IPS DF 19.7 (cell line): ENCODE measurements at regions not wholly inside any gene's neighbourhood (a gene's known extent, or its start where the extent isn't known, plus 50 kb on each side); places are given as distances from the start of the nearest gene placed in this dataset.
"Not testable (repeated sequence)": the region's sequence is repeated elsewhere in the genome, so short reads cannot be mapped to it uniquely, and the experiment has no call there.

Experiments
- DNase-seq: peaks from one replicate; pipeline ENCODE4 v3.0.0-alpha.2; 2013; ENCODE audit warnings: low read depth, low spot score

DNA sequence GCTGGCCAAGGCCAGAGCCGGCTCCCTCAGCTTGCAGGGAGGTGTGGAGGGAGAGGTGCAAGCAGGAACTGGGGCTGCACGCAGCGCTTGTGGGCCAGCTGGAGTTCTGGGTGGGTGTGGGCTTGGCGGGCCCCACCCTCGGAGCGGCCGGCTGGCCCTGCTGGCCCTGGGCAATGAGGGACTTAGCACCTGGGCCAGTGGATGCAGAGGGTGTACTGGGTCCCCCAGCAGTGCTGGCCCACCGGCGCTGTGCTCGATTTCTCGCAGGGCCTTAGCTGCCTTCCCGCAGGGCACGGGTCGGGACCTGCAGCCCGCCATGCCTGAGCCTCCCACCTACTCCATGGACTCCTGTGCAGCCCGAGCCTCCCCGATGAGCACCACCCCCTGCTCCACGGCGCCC is 115.6 kb upstream of the MARK1 start:
- not testable (repeated sequence) for DNase-seq

DNA sequence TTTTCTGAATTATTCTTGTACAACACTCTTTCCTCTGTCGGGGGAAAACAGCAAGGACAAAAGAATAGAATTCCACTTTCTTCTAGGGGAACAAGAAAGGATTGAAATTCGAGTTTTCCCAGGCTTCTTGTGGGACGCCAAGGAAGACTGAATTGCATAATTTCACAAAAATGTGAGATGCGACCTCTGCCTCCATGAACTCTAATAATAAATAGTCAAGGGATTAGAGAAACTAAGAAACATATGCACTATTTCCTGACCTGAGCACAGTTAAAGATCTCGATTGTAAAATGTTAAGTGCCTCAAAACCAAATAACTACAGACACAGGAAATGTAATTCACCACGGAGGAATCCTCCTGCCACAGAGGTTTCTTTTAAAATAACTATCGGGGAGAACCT is 117.3 kb upstream of the MARK1 start:
- DNase-seq = no peak

DNA sequence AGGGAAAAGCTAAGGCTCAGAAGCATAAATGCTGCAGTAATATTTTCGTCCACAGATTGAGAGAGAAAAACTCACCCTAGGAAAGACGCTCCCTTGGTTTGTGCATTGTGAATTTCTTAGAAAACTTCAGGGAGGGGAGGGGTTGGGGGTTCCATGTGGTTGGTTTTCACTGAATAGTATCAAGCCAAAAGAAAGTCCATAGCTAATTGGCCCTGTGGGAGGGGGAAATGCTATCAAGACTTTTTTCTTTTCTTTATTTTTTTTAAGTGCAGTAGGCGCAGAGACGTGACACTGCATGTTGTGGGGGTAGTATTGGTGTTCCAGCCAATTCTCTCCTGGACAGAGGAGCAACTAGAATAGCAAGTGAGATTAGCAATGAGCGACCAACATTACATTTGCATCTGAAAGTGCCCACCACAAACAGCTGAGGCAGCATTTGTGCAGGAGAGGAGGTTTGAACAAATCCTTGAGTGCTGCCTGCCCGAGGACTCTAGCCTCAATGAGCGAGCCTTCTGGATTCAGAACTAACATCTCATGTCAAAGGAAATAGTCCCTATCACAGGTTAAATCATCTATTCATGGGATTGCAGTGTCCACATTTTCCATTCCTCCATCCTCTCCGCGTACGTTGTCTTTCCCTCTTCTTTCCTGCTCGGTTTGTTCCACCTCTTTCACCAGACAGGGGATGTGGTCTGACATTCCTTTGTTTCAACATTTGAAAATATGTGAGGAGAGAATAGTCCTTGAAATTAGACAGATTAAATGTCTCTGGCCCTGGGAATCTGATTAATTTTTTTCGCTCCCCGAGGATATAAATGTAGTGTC is 118.0 kb upstream of the MARK1 start:
- no peak for DNase-seq

DNA sequence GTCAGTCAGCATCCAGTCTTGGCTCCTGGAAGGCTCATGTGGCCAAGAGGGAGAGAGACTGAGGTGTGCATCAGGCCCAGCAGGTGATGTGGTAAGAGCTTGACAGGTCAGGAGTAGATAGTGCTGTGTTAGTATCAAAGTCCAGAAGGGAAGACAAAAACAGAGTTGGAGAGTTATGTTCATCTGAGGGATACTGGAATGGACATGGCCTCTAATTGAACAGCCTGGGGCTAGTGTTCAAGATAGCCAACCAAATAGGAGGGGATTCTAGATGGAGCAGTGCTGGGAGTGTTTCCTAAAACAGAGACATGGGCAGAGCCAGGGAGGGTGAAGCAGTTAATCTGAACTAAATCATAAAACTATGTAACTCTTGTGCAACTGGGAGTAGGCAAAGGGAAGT is 120.7 kb upstream of the MARK1 start:
- no peak for DNase-seq

DNA sequence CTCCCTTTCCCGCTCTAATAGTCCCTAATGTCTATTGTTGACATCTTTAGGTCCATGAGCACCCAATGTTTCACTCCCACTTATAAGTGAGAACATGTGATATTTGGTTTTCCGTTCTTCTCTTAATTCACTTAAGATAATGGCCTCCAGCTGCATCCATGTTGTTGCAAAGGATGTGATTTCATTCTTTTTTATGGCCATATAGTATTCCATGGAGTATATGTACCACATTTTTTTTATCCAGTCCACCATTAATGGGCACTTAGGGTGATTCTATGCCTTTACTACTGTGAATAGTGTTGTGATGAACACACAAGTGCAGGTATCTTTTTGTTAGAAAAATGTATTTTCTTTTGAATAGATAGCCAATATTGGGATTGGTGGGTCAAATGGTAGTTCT is 126.0 kb upstream of the RAB3GAP2 start:
- no peak for DNase-seq

DNA sequence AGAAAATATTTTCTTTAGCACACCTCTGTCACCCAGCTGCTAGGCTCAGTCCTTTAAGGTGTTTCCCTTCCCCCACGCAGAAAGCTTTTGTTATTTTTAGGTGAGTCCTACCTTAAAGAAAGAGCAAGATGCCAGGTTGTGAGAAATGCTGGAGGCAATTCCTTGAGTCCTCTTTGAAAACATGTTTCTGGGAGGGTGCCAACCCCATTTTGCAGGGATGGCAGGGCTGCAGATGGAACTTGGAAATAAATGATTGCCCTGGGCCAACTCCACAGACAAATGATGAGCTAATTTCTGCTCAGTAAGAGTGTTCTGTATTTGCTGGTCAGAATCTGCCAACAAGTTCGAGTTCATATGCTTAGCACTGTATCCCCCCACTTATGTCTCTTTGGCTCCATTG is 119.2 kb upstream of the RAB3GAP2 start:
- no peak for DNase-seq

DNA sequence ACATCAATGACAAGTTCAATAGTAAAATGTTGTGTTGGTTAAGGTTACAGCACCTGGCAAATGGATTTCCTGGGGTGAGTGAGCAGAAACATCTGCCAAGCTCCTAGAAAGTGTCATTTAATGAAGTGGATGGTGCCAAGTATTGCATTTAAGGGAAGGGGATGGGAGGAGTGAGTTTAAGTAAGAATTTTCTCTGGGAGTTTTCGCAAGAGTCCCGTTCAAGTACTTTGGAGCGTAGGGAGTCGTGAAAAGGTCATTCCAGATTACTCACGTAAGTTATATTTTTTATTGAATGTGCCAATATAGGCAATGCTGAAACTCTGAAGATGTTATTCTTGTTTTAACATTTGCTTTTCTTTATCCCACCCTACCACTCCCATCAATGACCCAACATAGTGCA is 117.4 kb upstream of the RAB3GAP2 start:
- DNase-seq = no peak

DNA sequence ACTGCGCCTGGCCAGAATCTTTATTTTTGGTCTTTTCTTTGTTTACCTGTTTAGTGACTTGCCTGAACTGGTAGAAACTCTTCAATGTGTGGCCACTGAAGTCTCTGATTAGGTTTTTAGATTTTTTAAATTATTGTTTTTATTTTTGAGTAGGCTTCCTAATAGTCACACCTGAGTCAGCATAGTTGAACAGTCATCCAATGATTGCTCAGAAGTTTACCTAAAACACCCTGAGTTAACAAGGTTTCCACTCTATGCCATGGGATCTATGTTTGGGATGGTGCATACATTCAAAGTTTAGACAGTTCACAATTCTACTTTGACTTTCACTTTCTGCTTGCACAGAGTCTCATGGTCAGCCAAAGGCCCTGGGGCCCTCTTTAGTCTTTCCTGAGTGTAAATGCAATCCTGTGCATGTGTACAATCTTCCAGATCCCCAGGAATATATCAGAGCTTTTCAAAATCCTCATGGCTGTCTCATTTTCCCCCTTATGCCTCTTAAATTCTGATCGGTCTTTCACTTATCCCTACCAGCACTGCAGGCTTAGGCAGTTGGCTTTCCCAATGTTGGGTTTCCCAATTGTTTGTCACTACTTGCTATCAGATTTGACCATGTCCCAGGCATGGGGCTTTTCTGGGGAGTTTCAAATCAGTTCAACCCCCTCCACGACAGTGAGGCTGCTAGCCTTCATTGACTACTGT is 114.4 kb upstream of the RAB3GAP2 start:
- DNase-seq = no peak

DNA sequence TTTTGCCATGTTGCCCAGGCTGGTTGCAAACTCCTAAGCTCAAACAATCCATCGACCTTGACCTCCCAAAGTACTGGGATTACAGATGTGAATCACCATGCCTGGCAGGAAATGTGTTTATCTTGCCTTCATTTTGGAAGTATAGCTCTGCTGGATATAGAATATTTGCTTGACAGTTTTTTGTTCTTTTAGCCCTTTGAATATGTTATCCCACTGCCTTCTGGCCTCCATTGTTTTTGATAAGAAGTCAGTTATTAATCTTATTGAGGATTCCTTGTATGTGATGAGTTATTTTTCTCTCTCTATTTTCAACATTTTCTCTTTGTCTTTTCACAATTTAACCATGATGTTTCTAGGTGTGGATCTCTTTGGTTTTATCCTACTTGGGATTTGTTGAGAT is 112.9 kb upstream of the RAB3GAP2 start:
- DNase-seq = no peak

DNA sequence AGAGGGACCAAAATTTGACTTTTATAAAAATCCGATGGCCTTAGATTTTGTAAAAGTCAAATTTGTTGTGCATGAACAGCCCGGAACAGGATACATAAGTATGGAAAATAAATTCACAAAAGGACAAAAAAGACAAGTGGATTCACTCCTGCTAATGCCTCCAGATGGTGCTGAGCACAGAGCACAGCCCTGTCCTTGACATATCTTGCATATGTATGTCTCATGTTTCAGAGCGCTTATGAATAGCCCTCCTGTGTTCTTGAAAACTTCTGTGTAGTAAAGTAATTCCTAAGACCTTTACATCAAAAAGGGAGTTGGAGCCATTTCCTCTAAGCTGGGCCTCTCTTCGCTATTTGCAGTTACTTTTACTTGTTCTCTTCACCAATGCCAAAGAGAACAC is 110.7 kb upstream of the RAB3GAP2 start:
- DNase-seq = no peak

DNA sequence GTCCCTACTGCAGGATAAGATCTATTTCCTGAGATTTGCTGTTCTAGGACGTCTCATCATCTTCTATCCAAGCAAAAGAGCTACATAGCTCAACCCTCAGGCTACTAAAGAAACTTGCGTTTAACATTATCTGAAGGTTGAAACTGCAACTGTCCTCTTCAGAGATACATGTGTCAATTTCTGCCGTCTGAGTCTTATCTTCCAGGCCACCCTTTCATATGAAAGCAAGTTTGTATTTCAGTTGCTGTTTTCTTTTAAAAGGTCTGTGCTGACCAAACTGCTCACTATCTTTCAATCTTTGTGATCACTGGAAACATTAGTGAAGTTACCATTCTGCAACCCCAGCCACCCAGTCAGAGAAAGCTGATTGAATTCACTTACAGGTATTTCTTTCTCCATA is 108.6 kb upstream of the RAB3GAP2 start:
- DNase-seq = no peak

DNA sequence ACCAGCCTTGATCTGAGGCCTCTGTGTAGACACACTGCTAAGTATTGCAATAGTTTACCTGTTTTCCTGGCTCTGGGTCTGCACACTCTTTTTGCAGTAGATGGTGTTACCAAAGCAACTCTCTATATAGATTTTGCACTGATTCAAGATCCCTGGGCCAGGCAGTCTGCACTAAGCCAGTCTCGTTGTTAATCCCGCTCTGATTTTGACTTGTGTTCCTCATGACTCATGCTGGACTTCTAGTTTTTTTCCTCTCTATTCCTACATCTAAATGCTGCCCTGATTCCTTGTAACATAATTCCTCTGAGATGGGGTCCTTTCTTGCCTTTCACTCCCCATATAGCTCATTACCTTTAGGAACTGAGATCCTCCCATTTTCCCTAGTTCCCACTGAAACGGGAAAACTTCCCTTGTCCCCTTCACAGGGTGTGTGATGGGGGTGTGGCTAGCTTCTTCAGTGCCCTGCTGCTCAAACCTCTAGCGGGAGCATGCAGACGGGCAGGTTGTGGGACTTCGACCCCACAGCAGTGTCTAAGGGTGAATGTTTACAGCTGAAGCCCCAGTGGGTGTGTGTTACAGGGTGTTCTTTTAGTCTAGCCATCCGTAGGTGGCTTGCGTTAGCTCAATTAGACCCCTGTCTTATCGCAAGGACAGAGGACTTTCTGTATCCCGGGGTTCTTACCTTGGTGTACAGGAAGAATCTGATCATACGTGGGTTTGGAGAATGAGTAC is 106.5 kb upstream of the RAB3GAP2 start:
- DNase-seq = no peak

DNA sequence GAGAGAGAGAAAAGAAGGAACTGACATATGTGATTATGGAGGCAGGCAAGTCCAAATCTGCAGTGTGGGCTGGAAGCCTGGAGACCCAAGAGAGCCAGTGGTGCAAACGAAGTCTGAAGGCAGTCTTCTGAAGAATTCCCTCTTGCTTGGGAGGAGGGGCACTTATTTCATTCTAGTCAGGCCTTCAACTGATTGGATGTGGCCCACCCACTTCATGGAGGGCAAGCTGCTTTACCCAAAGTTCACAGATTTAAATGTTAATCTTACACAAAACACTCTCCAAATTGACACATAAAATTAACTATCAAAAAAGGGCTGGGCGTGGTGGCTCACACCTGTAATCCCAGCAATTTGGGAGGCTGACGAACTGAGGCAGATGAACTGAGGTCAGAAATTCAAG is 103.5 kb upstream of the RAB3GAP2 start:
- no peak for DNase-seq

DNA sequence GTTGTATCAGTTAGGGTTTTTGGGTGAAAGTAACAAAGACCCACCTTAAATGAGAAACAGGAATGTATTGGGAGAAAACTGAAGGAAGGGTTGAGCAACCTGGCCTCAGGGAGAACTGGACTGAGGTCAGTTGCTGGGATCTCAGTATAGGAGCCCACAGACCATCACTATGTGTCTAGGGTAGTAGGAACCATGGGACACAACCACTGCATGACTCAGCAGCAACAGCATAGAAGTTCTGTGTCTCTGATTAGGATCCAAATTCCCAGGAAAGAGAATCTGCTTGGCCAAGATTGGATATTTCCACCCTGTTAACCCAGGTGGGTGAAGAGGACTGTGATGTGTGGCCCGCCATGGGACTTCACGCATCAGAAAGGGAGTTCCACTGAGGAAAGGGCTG is 102.2 kb upstream of the RAB3GAP2 start:
- DNase-seq = no peak

DNA sequence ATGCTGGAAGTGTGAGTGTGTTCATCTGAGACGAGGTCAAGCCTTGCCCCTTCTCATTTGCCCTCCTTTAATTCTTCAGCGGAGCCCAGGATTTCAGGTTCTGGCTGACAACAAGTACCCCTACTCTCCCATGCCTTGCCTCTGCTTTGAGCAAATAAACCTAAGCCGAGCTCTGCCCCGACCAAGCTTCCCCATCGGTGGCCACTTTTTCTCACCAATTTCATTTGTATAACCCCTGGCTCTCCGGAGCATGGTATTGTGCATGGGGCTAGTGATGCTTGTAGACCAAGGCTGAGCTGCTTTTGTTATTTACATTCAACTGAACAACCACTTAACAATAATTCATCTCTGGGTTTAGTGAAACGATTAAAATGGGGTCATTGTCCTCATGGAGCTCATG is 100.2 kb upstream of the RAB3GAP2 start:
- DNase-seq = no peak

DNA sequence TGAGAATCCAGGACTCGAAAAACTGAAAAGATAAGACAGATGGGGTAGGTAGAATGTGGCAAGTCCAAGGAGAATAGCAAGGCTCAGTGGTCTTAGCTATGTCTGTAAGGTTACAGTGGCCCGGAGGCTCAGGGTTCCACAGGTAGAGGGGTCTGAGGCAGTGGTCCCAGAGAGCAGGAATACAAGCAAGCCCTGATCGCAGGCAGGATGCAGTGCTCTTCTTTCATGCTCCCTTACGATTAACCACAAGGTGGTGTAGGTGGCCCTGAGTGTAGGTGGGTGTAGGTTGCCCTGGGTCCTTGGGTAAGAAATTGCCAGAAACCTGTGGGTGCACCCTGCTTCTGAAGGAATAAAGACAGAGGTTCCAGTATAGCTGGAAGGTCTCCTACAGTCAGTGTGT is 99.1 kb upstream of the RAB3GAP2 start:
- DNase-seq = no peak

DNA sequence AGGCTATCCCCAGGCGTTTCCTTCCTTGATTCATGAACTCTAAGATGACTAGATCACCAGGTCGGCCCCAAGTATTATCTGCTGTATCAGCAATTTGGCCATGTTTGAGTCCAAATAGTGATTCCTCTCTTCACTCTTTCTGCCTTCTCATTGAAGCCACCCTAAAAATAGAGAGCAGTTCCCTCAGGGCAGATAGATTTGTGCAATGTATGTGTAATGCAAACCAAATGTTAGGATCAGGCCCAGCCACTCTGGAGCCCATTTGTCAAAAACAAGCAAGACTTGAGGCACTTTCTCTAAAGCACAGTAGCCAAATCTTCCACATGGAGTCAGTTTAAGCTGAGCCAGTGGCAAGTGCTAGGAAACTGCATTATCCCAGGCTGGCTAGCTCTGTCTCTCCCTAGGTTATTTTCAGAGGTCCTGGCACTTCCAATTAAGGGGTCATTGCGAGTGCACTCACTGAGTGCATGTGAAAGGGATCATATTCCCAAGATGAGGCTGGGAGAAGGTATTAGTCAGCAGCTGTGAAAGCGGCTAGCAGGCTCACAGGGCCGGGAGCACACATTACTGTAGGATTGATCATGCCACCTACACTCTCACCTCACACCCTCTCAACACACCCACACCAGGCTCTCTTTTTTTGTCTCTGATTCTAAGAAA is 97.9 kb upstream of the RAB3GAP2 start:
- no peak for DNase-seq

DNA sequence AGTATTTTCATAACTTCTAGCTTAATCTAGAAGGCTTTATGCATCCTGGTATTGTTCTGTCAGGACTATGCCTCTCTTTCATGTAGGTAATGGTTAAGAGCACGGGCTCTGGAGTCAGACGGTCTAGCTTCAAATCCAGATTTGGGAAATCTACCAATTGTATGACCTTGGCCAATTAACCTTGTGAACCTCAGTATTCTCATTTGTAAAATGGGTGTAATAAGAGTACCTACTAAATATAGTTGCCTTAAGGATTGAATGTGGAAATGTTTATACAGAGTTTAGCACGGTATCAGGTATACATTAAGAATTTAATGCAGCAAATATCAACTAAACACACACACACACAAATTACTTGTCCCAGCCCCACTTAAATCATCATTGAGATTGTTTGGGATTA is 97.3 kb upstream of the RAB3GAP2 start:
- no peak for DNase-seq

DNA sequence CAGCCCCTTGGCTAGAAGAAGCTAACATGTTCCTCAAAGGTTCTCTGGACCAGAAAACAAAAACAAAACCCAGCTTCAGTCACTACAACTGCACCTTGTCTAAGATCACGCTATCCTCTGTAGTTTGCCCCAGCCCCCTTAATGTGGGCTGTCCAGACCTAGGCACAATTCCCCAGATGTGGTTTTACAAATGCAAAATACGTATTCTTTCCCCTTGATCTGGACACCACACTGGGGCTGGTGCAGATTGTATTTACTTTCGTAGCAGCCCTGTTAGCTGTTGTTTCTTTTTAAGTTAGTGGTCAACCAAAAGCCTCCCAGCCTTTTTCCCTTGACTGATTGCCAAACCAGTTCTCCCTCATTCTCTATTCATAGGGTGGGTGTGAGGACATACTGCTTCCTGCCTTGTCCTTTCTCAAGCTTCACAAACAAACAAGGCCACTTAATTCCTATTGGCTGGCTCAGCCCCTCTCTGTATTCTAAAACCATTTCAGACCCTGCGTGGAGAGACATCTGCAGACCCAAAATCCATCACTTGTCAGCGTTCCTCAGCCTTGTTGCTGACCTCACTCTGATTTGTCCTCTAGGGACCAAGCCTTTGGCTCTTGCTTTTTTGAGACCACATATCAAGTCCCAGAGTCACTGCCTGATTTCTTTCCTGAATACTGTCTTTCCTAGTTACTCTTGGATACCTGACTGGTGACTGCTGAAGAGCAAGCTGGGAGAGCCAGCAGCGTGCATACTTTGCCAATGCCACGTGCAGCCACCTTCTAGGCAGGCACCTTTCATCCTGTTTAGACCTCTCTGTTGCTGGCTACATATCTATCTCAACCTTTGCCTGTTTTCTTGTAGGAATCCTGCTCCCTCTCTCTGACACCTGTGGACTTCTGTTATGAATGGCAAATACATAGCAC is 96.4 kb upstream of the RAB3GAP2 start:
- DNase-seq = no peak

DNA sequence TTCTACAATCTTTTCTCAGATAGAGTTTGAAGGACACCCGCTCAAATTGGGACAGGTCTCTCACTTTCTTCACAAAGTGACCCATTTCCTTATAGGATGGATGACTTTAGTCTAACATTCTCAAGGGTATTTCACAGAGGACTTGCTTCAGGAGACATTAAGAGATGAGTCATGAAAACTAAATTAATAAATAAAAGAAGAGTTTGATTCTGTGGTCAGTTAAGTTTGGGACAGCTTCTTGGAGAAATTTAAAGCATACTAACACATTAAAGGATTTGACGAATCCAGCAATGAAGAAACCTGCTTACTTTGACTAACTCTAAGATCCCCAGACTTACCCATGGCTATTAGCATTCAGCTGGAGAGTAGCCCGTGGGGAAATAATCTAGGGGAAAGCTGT is 95.6 kb upstream of the RAB3GAP2 start:
- no peak for DNase-seq

DNA sequence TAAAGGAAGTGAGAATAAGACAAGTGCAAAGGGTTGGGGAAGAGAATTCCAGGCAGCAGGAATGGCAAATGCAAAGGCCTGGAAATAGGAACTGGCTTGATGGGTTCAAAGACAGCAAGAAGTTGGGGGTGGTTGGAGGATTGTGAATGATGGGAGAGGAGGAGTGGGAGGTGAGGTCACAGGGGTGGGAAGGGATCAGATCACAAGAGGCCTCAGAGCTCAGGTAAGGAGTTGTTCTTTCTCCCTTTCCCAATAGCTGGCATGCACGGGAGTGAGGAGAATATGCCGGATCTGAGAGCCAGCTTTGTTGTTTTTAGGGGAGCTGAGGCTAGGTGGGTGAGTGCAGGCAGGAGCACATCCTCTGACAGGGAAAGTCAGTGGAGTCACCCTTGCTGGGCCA is 94.0 kb upstream of the RAB3GAP2 start:
- no peak for DNase-seq
